GM19397 (cell line): ENCODE measurements at regions not wholly inside any gene's neighbourhood (a gene's known extent, or its start where the extent isn't known, plus 50 kb on each side); places are given as distances from the start of the nearest gene placed in this dataset.
"Not testable (repeated sequence)": the region's sequence is repeated elsewhere in the genome, so short reads cannot be mapped to it uniquely, and the experiment has no call there.

ENCODE experiments used
- ATAC-seq: cut with Tn5 transposase; IDR thresholded peaks from one replicate; pipeline ENCODE4 v1.9.1; 2021; ENCODE audit warnings: mild to moderate bottlenecking, moderate library complexity; ENCODE audit not compliant: unreplicated experiment

GRCh38 chr7:142539901-142540300, 209.4 kb upstream of the PRSS1 start:
- no peak for ATAC-seq

- ATAC-seq = no peak
Measured at GRCh38 chr7:142537760-142538159, 211.5 kb upstream of the PRSS1 start.

DNA sequence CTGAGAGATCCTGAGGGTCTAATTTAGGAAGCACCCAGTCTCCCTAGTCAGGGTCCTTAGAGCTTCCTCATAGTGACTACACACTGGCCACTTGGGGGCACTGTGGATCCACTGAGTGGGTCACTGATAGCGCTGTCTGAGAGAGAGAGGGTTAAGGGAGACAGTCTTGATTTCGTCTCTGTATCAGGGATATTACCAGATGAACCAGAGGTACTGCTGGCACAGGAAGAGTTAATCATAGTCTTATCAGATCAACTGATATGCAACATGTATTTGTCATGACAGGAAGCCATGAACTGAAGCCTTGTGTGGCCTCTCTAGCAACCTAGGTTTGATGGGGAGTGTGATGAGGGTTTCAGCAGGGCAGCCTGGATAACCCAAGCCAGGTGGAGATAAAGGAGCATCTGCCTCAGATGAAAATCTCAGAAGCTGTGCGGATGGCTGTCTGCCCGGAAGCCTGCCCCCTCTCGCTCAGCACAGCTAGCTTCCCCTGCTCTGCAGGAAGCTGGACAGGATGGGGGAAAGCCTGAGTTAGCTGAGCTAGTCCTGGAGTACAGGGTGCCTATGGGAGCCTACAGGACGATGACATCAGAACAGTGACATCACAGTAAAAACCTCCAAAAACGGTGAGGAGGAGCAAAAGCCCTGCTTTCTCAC, 214.0 kb upstream of the PRSS1 start:
- peak; percentile 93 for ATAC-seq

DNA sequence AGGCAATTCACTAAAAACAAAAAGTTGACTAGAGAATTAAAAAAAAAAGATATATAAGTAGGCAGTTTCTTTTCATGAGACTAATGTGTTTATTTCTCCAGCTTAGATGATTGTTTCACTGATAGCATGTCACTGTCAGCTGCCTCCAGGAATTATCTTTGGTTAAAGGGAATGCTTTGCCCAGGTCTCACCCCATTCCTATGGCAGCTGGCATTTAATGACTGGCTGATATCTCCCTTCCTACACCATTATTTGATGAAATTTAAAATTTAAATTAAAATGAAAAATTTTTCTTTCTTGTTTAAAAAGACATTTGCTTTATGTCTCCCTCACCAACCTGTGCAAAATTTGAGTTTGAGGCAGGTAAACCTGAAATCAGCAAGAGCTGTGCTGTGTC, 214.5 kb upstream of the PRSS1 start:
- ATAC-seq = no peak

- ATAC-seq = no peak
Measured at GRCh38 chr7:142533920-142534319, 215.4 kb upstream of the PRSS1 start.

GRCh38 chr7:142529591-142529990, 219.7 kb upstream of the PRSS1 start:
- no peak for ATAC-seq

DNA sequence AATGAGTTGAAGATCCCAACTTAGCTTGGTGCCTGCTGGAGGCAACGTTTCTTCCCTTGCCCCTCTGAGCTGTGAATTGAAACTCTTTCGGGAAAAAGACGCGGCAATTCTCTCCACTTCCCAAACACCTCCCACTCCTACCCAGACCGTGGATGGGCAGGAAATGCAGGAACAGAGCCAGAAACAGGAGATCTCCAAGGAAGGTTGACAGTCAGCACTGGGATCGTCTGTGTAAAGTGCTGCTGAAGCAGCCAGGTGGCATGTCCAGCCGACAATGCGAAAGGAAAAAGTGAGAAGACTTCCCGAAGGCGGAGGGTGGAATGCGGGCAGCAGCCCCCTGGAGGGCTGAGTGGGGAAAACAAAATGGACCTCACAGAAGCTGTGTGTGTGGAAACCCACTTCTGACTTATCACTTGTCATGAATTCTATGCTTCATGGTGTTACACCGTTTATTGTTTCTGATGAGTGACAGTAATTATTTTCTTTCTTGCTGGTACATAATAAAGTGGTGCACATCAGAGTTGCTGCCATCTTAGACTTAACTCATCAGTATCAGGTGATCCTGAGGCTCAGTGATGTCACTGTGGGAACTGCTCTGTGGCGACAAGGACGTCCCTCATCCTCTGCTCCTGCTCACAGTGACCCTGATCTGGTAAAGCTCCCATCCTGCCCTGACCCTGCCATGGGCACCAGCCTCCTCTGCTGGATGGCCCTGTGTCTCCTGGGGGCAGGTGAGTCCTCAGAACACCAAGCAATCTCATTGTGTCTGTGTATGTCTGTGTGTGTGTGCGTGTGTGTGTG, 220.5 kb upstream of the PRSS1 start:
- ATAC-seq = no peak

GRCh38 chr7:142523821-142524460, 225.3 kb upstream of the PRSS1 start:
- ATAC-seq = no peak

GRCh38 chr7:142522735-142523134, 226.5 kb upstream of the PRSS1 start:
- ATAC-seq = no peak

DNA sequence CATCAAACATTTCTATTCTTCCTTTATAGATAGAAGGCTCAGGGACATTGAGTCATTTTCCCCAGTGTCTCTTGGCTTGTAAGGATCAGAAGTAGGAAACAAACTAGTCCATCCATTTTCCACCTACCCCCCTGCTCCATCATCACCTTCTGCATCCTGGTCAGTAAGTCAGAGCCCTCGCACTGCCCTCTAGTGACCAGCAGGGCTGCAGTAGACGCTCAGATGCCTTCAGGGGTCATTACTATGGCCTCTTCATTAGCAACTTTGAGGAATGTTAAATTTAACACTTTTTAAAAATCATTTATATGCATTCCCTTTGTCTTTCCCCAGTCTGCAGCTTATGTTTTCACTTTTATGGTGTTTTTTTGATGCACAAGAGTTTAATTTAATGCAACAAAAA, 228.4 kb upstream of the PRSS1 start:
- ATAC-seq = not testable (repeated sequence)

- ATAC-seq = not testable (repeated sequence)
Measured at GRCh38 chr7:142520455-142520854, 228.8 kb upstream of the PRSS1 start.

- no peak for ATAC-seq
Measured at GRCh38 chr7:142519079-142520078, 229.9 kb upstream of the PRSS1 start.

DNA sequence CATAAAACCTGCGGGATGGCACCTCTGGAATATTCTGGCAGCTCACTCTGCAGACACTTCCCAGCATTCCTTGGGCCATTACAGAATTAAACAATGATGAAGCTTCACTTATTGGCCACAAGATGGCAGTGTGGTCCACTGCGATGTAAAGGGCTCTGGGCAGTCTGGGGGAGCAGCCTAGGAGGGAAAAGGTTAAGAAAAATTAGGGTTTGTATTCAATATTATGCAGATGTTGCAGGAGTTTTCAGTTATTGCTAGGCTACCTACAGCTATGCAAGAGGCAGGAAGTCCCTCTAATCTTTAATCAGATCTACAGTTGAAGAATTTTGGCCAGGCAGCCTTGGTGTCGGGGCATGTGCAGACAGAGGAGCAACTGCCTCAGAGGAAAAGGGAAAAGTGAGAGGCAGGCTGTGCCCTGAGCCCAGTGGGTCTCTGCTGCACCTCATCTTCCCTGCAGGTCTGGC, 233.2 kb upstream of the PRSS1 start:
- ATAC-seq = peak; percentile 90

GRCh38 chr7:142514716-142515115, 234.6 kb upstream of the PRSS1 start:
- not testable (repeated sequence) for ATAC-seq

DNA sequence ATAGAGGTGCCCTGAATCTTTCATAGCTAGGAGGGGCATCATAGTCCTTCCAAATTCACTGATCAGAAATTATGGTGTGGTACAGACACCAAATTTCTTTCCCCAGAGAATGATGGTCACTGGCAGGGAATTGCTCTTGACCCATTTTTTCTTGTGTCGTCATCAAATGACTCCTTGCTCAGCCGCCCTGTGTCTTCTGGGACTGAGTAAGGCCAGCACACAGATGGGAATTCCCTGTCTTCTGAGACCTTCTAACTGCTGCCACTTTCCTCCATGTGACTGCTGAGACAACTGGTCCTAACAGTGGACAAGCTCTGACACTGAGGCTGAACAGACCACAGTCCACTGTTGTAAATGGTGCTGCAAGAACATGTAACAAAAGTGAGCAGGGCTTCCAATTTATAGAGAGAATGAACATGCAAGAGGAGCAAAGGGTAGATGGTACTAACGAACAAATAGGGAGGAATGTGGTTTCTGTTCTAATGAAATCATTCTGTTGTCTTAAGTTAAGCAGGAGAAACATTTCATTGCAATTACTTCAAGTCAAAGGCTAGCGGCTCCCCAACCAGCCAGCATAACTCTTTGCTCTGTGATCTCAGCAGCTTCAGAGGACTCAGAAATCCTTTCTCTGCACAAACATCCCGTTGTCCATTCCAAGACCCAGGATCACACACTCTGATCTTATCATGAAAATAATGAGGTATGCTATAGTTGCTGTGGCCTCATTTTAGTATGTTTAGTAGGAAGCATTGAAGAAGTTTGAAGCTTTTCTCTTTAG, 235.9 kb upstream of the PRSS1 start:
- no peak for ATAC-seq

DNA sequence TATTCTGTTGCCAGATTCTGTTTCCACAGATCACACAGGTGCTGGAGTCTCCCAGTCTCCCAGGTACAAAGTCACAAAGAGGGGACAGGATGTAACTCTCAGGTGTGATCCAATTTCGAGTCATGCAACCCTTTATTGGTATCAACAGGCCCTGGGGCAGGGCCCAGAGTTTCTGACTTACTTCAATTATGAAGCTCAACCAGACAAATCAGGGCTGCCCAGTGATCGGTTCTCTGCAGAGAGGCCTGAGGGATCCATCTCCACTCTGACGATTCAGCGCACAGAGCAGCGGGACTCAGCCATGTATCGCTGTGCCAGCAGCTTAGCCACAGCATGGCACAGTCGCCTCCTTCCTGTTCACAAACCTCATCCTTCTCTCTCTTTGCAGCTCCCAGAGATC, 237.5 kb upstream of the PRSS1 start:
- ATAC-seq = no peak

GRCh38 chr7:142511374-142511773, 237.9 kb upstream of the PRSS1 start:
- ATAC-seq = no peak

- not testable (repeated sequence) for ATAC-seq
Measured at GRCh38 chr7:142509235-142509634, 240.0 kb upstream of the PRSS1 start.

DNA sequence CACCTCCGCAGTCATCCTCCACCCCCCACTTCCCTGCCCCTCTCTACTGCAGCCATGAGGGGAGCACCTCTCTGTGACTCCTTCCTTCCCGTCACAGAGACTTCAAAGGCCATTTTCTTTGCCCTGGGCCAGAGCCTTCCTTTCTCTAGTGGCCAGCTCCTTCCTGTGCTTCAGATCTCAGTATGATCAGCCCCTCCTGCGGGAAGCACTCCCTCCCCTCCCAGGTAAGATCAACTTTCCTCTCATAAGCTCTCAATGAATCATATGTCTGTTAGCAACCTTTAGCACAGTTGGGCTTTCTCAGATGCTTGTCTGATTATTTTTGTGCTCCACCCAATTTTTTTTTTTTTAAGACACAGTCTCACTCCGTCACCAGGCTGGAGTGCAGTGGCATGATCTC, 241.0 kb upstream of the PRSS1 start:
- no peak for ATAC-seq

DNA sequence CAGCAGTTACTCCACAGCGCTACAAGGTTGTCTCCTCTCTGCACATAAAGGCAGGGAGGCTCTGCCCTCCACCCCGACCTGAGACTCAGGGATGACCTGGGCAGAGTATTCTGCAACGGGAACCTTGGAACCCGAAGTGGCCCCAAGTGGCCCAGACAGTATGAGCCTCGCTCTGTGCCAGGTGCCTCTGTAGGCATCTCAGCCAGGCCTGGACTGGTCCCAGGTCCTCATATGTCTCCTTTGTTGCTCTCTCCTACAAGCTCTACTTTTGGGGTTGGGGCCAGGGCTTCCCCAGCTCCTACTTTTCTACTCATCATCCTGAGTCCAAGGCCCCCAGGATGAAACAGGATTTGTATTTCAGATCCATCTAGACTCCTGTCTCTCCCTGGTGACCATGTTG, 241.5 kb upstream of the PRSS1 start:
- no peak for ATAC-seq
